ENCODE measurements at regions not wholly inside any gene's neighbourhood (a gene's known extent, or its start where the extent isn't known, plus 50 kb on each side); places are given as distances from the start of the nearest gene placed in this dataset.

DNA sequence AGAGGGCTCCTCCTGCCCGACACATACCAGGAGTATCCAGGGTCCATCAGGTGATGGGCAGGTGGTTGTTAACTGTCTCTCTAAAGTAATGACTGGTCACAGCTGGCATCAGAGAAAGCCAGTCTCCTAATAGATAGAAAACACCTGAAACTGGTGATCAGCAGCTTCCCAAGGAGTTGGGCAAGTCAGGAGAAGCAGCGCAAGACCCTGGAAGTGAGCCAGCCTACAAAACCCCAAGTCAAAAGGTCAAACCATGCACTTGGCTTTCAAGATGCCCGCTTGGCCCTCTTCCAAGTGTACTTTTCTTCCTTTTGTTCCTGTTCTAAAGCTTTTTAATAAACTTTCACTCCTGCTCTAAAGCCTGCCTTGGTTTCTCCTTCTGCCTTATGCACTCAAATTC is 815.2 kb downstream of the DCDC2C start:
- no peak overlapping the region for H3K9ac ChIP-seq
- H3K27ac ChIP-seq, result no peak overlapping the region
- no peaks in the 10 kb centered on the region for H3K4me1 ChIP-seq
- H3K79me2 ChIP-seq, result no peaks in the 10 kb centered on the region
- no peaks in the 10 kb centered on the region for H3K36me3 ChIP-seq (ENCODE audit: control insufficient read depth, insufficient read depth, low read length)
- no peak overlapping the region for H2AFZ ChIP-seq
- TF ChIP-seq, protein P1, sequence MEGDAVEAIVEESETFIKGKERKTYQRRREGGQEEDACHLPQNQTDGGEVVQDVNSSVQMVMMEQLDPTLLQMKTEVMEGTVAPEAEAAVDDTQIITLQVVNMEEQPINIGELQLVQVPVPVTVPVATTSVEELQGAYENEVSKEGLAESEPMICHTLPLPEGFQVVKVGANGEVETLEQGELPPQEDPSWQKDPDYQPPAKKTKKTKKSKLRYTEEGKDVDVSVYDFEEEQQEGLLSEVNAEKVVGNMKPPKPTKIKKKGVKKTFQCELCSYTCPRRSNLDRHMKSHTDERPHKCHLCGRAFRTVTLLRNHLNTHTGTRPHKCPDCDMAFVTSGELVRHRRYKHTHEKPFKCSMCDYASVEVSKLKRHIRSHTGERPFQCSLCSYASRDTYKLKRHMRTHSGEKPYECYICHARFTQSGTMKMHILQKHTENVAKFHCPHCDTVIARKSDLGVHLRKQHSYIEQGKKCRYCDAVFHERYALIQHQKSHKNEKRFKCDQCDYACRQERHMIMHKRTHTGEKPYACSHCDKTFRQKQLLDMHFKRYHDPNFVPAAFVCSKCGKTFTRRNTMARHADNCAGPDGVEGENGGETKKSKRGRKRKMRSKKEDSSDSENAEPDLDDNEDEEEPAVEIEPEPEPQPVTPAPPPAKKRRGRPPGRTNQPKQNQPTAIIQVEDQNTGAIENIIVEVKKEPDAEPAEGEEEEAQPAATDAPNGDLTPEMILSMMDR (IDR thresholded peaks at IDR 0.05), result no peak
- no peaks in the 10 kb centered on the region for H3K9me3 ChIP-seq (ENCODE audit: control insufficient read depth, low read length)
- no peaks in the 10 kb centered on the region for H3K27me3 ChIP-seq (ENCODE audit: control insufficient read depth, insufficient read depth, low read length)
- no peak overlapping the region for H3K4me2 ChIP-seq (ENCODE audit: low read length)
- no peak overlapping the region for H3K4me3 ChIP-seq (ENCODE audit: low read depth, low read length)

DNA sequence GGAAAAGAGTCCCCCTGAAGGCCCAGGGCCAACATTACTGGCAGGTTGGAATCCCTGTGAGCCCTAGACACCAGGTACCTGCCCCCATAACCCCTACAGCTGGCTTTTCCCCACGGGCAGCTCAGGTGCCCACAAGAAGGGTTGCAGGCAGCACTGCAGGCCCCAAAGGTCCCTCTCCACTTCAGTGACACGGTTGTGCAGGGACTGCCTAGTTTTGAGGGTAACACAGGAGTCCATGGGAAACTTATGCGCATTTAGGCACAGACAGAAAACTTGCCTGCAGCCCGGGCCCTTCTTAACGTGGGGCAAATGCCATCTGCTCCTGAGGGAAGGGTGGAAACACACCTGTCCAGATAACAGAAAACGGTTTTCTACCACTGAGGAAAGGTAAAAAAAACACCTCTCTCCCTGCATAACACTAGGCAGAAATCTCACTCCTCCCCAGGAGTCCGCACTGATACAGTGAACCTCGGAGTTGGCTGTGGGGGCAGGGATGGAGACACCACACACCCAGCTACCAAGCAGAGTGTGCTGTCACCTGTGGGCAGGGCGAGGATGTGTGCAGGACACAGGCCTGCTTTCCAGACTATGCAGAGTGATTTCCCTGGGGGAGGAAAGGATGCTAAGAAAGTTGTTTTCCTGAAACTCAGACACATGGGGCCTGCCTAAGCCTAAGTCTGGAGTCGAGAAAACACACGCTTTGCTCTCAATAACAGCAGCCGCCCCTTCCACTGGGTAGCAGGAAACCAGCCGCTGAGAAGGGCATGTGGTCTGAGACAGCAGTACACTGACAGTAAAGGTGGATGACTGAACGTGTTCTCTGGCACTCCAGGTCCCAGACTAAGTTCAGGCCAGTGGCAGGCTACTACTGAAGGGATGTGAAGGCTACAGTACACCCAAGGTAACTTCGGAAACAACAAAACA is 819.4 kb downstream of the DCDC2C start:
- Histone ChIP-seq H3K36me3 (ENCODE audit: control insufficient read depth, insufficient read depth, low read length) (no peaks in the 10 kb centered on the region), H3K4me3 (ENCODE audit: low read depth, low read length) (no peak overlapping the region), H2AFZ (no peak overlapping the region), H3K27me3 (ENCODE audit: control insufficient read depth, insufficient read depth, low read length) (no peaks in the 10 kb centered on the region), H3K9me3 (ENCODE audit: control insufficient read depth, low read length) (no peaks in the 10 kb centered on the region), H3K9ac (no peak overlapping the region), H3K27ac (no peak overlapping the region), H3K4me1 (no peaks in the 10 kb centered on the region), H3K4me2 (ENCODE audit: low read length) (no peak overlapping the region), H3K79me2 (no peaks in the 10 kb centered on the region)
- TF ChIP-seq, protein P1 (IDR thresholded peaks at IDR 0.05), result no peak

DNA sequence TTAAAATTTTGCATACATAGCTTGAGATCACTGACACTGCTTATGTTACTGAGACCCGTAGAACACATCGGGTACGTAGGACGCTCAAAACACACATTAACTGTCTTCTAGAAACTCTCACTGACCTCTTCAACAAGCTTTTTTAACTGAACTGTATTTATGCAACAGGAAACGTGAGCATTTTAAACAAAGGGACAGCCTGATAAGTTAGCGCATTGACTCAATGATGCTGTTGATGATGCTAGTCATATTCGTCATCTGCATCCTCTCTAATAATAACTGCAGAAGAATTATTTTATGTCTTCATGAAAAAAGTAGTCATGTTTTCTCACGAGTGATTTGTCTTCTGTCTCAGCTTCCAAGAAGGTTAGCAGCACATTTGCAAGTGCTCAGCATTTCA is 824.0 kb downstream of the DCDC2C start:
- H3K9ac ChIP-seq, result no peak overlapping the region
- no peaks in the 10 kb centered on the region for H3K9me3 ChIP-seq (ENCODE audit: control insufficient read depth, low read length)
- no peaks in the 10 kb centered on the region for H3K36me3 ChIP-seq (ENCODE audit: control insufficient read depth, insufficient read depth, low read length)
- no peak overlapping the region for H3K4me3 ChIP-seq (ENCODE audit: low read depth, low read length)
- no peaks in the 10 kb centered on the region for H3K4me1 ChIP-seq
- no peak overlapping the region for H3K4me2 ChIP-seq (ENCODE audit: low read length)
- H3K79me2 ChIP-seq, result no peaks in the 10 kb centered on the region
- no peak overlapping the region for H2AFZ ChIP-seq
- H3K27me3 ChIP-seq (ENCODE audit: control insufficient read depth, insufficient read depth, low read length), result no peaks in the 10 kb centered on the region
- no peak overlapping the region for H3K27ac ChIP-seq
- TF ChIP-seq, protein P1 (IDR thresholded peaks at IDR 0.05), result no peak

DNA sequence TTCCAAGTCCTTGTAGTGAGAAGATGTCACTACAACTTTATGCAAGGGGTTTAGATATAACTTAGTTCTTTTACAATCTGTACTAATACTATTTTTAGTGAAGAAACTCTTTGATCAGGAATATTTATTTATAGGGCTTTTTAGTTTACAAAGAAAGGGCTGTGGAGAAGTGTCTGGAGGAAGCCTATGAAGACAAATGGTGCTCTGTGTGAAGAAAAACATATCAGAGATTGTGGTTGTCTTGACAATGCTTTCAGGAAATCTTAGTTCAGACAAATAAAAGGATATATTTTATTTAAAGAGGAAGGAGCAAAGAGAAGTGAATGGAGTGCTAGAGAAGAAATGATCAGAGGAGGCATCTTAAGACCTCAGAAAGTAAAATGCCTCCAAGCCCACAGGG is 824.9 kb downstream of the DCDC2C start:
- Histone ChIP-seq H3K27ac (no peak overlapping the region), H3K27me3 (ENCODE audit: control insufficient read depth, insufficient read depth, low read length) (no peaks in the 10 kb centered on the region), H2AFZ (no peak overlapping the region), H3K9me3 (ENCODE audit: control insufficient read depth, low read length) (no peaks in the 10 kb centered on the region), H3K4me1 (no peaks in the 10 kb centered on the region), H3K79me2 (no peaks in the 10 kb centered on the region), H3K4me3 (ENCODE audit: low read depth, low read length) (no peak overlapping the region), H3K4me2 (ENCODE audit: low read length) (no peak overlapping the region), H3K9ac (no peak overlapping the region), H3K36me3 (ENCODE audit: control insufficient read depth, insufficient read depth, low read length) (no peaks in the 10 kb centered on the region)
- TF ChIP-seq, protein P1 (IDR thresholded peaks at IDR 0.05), result no peak

DNA sequence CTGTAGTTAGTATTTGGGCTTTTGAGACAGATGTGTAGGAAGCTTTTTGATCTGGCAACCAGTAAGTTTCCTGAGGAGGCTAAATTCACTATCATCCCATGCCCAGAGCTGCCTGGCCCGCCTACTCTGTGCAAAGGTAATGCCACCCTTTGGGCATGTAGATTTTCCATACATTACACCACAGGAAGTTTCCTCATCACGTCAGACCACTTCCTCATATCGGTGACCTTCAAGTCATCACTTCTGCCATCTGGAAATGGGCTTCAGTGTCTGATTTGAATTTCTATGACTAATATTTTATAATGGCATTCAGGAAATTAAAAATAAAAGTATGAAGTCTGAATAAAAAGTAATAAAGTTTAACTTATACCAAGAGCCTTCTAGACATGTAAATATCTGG is 825.4 kb downstream of the DCDC2C start:
- TF ChIP-seq, protein P1 (IDR thresholded peaks at IDR 0.05), result no peak
- Histone ChIP-seq H3K79me2 (no peaks in the 10 kb centered on the region), H3K4me3 (ENCODE audit: low read depth, low read length) (no peak overlapping the region), H3K9ac (no peak overlapping the region), H3K4me2 (ENCODE audit: low read length) (no peak overlapping the region), H2AFZ (no peak overlapping the region), H3K27ac (no peak overlapping the region), H3K4me1 (no peaks in the 10 kb centered on the region), H3K27me3 (ENCODE audit: control insufficient read depth, insufficient read depth, low read length) (no peaks in the 10 kb centered on the region), H3K36me3 (ENCODE audit: control insufficient read depth, insufficient read depth, low read length) (no peaks in the 10 kb centered on the region), H3K9me3 (ENCODE audit: control insufficient read depth, low read length) (no peaks in the 10 kb centered on the region)

Measured in parathyroid adenoma (tissue), 2 donors.